ENCODE measurements at regions not wholly inside any gene's neighbourhood (a gene's known extent, or its start where the extent isn't known, plus 50 kb on each side); places are given as distances from the start of the nearest gene placed in this dataset.

GRCh38 chr2:167579826-167580225, 667.6 kb downstream of the STK39 start:
- DNase-seq: no peak
- Mint-ChIP-seq H3K4me1 (peaks cover 12% of the 10 kb centered on the region), H3K4me3 (no peak overlapping the region), H3K27ac (no peak overlapping the region), H3K27me3 (ENCODE audit: low read depth in 3 of 3) (no peaks in the 10 kb centered on the region), H3K9me3 (no peaks in the 10 kb centered on the region), H3K36me3 (no peaks in the 10 kb centered on the region)
- no CpG with 5 or more reads among the region's 2 CpGs for WGBS (ENCODE audit: insufficient coverage)
- Histone ChIP-seq H3K27ac (ENCODE audit: low read depth in 1 of 2, low read length in 2 of 2) (no peak overlapping the region), H3K9ac (ENCODE audit: insufficient read depth, low read length, poor library complexity, severe bottlenecking) (no peak overlapping the region), H3K9me3 (replicated peaks in 1 of 2; ENCODE audit: control insufficient read depth in 1 of 2, insufficient read depth in 1 of 2, low read length in 2 of 2) (no peaks in the 10 kb centered on the region), H4K20me1 (ENCODE audit: insufficient read depth, low read length) (no peaks in the 10 kb centered on the region), H3K4me1 (ENCODE audit: control insufficient read depth in 1 of 2, insufficient read depth in 2 of 2, low read length in 2 of 2) (no peaks in the 10 kb centered on the region), H3K36me3 (replicated peaks in 1 of 2; ENCODE audit: control insufficient read depth in 1 of 2, insufficient read depth in 2 of 2, low read length in 2 of 2) (no peaks in the 10 kb centered on the region), H3K79me2 (ENCODE audit: insufficient read depth, low read length) (no peaks in the 10 kb centered on the region), H2AFZ (ENCODE audit: insufficient read depth, low read depth, low read length, poor library complexity, severe bottlenecking) (no peak overlapping the region), H3K4me2 (replicated peaks; ENCODE audit: extremely low read depth, low read length, poor library complexity, severe bottlenecking) (no peak overlapping the region), H3K4me3 (replicated peaks in 1 of 3; ENCODE audit: low read depth in 2 of 3, low read length in 3 of 3) (no peak overlapping the region), H3K27me3 (ENCODE audit: control insufficient read depth in 2 of 2, insufficient read depth in 2 of 2, low read length in 2 of 2) (no peaks in the 10 kb centered on the region)
- intact Hi-C loops (cut with micrococcal nuclease): no loop called here
- no peak for TF ChIP-seq CTCF (IDR thresholded peaks at IDR 0.05)

GRCh38 chr2:167575276-167575675, 672.1 kb downstream of the STK39 start:
- no peak for DNase-seq
- Histone ChIP-seq H3K36me3 (replicated peaks in 1 of 2; ENCODE audit: control insufficient read depth in 1 of 2, insufficient read depth in 2 of 2, low read length in 2 of 2) (no peaks in the 10 kb centered on the region), H3K4me3 (replicated peaks in 1 of 3; ENCODE audit: low read depth in 2 of 3, low read length in 3 of 3) (no peak overlapping the region), H3K27me3 (ENCODE audit: control insufficient read depth in 2 of 2, insufficient read depth in 2 of 2, low read length in 2 of 2) (no peaks in the 10 kb centered on the region), H3K9me3 (replicated peaks in 1 of 2; ENCODE audit: control insufficient read depth in 1 of 2, insufficient read depth in 1 of 2, low read length in 2 of 2) (no peaks in the 10 kb centered on the region), H3K4me2 (replicated peaks; ENCODE audit: extremely low read depth, low read length, poor library complexity, severe bottlenecking) (no peak overlapping the region), H4K20me1 (ENCODE audit: insufficient read depth, low read length) (no peaks in the 10 kb centered on the region), H3K79me2 (ENCODE audit: insufficient read depth, low read length) (no peaks in the 10 kb centered on the region), H3K4me1 (ENCODE audit: control insufficient read depth in 1 of 2, insufficient read depth in 2 of 2, low read length in 2 of 2) (no peaks in the 10 kb centered on the region), H3K27ac (ENCODE audit: low read depth in 1 of 2, low read length in 2 of 2) (no peak overlapping the region), H2AFZ (ENCODE audit: insufficient read depth, low read depth, low read length, poor library complexity, severe bottlenecking) (no peak overlapping the region), H3K9ac (ENCODE audit: insufficient read depth, low read length, poor library complexity, severe bottlenecking) (no peak overlapping the region)
- intact Hi-C loops (cut with micrococcal nuclease): no loop called here
- Mint-ChIP-seq H3K27ac (no peak overlapping the region), H3K4me1 (peaks cover 9% of the 10 kb centered on the region), H3K9me3 (peaks cover 0 to 3% (median 0%) of the 10 kb centered on the region in 7 donors), H3K36me3 (no peaks in the 10 kb centered on the region), H3K27me3 (ENCODE audit: low read depth in 3 of 3) (no peaks in the 10 kb centered on the region), H3K4me3 (no peak overlapping the region)
- no peak for TF ChIP-seq CTCF (IDR thresholded peaks at IDR 0.05)

Data from CD14-positive monocyte (primary cell).